ENCODE measurements at regions not wholly inside any gene's neighbourhood (a gene's known extent, or its start where the extent isn't known, plus 50 kb on each side); places are given as distances from the start of the nearest gene placed in this dataset.

DNA sequence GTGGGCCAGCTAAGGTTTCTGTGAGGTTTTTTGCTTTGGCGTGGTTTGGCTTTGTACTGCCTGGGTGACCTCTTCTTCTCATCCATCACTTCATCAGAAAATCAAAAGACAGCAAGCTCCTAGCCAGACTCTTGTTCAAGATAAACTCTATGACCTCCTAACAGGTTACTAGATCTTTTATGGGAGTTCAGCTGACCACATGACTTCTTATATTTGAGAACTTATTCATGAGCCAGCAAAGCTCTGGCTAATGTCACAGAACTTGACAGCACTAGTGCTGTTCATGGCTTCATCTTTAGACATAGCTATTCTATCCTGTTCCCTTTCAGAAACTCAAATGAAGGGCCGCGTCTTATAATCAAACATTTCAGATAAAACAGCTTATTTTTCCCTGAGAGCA, 527.1 kb upstream of the GOLIM4 start:
- DNase-seq (ENCODE audit: low read depth), result no peak
- H3K4me3 ChIP-seq (ENCODE audit: low read depth, low read length), result no peak overlapping the region
- TF ChIP-seq, protein P1, sequence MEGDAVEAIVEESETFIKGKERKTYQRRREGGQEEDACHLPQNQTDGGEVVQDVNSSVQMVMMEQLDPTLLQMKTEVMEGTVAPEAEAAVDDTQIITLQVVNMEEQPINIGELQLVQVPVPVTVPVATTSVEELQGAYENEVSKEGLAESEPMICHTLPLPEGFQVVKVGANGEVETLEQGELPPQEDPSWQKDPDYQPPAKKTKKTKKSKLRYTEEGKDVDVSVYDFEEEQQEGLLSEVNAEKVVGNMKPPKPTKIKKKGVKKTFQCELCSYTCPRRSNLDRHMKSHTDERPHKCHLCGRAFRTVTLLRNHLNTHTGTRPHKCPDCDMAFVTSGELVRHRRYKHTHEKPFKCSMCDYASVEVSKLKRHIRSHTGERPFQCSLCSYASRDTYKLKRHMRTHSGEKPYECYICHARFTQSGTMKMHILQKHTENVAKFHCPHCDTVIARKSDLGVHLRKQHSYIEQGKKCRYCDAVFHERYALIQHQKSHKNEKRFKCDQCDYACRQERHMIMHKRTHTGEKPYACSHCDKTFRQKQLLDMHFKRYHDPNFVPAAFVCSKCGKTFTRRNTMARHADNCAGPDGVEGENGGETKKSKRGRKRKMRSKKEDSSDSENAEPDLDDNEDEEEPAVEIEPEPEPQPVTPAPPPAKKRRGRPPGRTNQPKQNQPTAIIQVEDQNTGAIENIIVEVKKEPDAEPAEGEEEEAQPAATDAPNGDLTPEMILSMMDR (IDR thresholded peaks at IDR 0.05; ENCODE audit: insufficient read depth, low read depth, low read length), result no peak

DNA sequence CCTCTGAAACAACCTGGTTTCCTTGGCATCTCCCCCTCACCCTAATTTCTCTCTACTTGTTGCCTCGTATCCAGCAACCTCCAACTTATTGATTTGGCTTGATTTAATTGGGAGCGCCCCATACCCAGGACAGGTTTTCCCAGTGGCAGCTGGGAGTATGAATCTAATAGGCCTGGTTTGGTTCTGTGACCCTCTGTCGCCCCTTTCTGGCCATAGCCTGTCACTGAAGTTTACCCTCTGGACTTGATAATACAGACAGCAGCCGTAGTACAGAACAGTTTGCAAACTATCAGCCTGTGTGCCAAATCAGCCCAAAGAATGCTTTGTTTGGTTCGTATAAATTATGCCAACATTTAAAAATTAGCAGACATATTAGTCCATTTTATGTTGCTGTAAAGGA, 525.1 kb upstream of the GOLIM4 start:
- TF ChIP-seq, protein P1 (IDR thresholded peaks at IDR 0.05; ENCODE audit: insufficient read depth, low read depth, low read length), result peak; percentile 37
- H3K4me3 ChIP-seq (ENCODE audit: low read depth, low read length), result no peak overlapping the region
- peak; percentile 4 for DNase-seq (ENCODE audit: low read depth)

DNA sequence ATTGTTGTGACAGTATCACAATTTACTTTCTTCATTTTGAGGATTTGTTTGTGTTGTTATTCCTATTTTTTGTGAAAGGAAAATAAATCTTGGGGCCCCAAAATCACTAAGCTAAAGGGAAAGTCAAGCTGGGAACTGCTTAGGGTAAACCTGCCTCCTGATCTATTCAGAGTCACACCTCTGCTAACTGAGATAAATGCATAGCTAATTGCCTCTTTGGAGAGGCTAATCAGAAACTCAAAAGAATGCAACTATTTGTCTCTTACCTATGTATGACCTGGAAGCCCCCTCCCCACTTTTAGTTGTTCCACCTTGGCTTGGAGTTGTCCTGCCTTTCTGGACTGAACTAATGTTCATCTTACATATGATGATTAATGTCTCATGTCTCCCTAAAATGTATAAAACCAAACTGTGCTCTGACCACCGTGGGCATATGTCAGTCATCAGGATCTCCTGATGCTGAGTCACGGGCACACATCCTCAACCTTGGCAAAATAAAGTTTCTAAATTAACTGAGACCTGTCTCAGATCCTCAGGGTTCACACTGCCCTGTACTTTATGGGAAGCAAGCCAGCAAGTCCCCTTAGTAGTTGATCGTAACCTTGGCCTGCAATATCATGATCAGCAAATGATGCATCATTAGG, 523.2 kb upstream of the GOLIM4 start:
- no peak for DNase-seq (ENCODE audit: low read depth)
- no peak overlapping the region for H3K4me3 ChIP-seq (ENCODE audit: low read depth, low read length)
- TF ChIP-seq, protein P1 (IDR thresholded peaks at IDR 0.05; ENCODE audit: insufficient read depth, low read depth, low read length), result no peak

DNA sequence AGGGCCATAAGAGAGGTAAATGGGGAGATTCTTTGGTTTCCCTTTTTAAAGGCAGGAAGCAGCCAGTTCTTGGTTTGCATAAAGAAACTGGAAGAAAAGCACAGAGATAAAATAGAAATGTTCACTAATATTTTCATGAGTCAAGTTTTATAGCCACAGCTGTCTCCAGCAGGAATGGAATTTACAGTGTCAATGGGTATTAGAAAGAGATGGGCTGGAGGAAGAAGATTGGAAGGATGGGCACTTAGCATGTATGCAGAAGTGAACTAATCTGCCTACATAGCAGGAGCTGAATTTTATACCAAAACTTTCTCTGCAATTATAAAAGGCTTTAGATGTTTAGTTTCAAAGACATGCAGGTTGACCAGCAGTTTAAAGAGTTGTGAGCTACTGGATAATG, 521.9 kb upstream of the GOLIM4 start:
- H3K4me3 ChIP-seq (ENCODE audit: low read depth, low read length), result no peak overlapping the region
- TF ChIP-seq, protein P1 (IDR thresholded peaks at IDR 0.05; ENCODE audit: insufficient read depth, low read depth, low read length), result no peak
- DNase-seq (ENCODE audit: low read depth), result no peak

DNA sequence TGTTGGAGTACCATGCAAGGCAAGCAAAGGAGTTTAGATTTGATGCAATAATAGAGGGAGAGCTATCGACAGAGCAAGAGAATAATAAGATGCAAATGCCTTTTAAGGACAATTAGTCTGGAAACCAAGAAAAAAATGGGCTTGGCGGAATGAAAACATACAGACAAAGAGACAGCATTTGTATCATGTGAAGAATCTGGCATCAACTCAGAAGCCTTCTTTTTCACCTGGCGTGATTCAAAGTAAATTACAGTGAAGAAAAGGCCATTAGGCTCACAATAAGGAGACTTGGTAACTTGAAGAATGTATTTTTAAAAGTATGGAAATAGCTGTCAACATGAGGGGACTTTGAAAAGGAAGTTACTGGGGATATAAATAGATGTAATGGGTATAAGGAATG, 521.2 kb upstream of the GOLIM4 start:
- TF ChIP-seq, protein P1 (IDR thresholded peaks at IDR 0.05; ENCODE audit: insufficient read depth, low read depth, low read length), result no peak
- no peak for DNase-seq (ENCODE audit: low read depth)
- H3K4me3 ChIP-seq (ENCODE audit: low read depth, low read length), result no peak overlapping the region

DNA sequence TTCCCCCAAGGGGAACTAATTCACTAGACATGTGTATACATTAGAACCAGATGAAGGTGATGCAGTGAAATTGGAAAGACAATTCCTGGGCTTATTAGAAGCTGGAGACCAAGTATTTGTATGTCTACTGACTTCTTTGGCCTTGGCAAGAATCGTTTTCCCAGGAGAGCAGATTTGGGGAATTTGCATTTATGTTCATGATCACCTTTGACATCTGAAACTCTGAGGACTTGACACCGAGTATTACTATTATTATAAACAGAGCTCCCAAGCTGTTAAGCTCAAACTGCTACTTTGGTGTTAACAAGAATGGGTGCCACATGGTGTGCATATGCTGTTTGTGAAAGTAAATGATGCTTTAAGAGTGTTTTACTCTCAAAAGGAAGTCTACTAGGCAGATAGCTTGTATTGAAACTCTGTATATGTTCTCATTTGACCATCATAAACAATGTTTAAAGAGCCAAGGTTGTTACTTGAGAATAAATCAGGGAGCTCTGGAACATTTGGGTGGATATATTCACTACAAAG, 519.8 kb upstream of the GOLIM4 start:
- H3K4me3 ChIP-seq (ENCODE audit: low read depth, low read length), result no peak overlapping the region
- no peak for DNase-seq (ENCODE audit: low read depth)
- TF ChIP-seq, protein P1 (IDR thresholded peaks at IDR 0.05; ENCODE audit: insufficient read depth, low read depth, low read length), result no peak

DNA sequence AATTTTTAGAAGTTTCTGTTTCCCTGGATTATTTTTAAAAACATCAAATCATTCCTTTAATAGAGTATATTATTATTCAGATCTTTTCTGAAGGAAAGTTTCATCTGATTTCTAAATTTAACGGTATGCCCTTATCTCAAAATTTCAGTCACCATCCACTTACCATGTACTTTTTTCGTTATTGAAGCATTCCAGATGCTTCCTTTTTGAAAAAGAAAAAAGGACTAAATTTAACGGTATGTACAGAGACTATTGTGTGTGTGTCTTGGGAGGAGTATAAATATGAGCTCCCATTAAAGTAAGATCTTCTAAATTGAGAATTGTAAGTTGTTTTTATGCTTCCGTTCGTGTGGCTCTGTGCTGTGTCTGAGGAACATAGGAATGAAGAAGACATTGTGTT, 517.4 kb upstream of the GOLIM4 start:
- DNase-seq (ENCODE audit: low read depth), result no peak
- TF ChIP-seq, protein P1 (IDR thresholded peaks at IDR 0.05; ENCODE audit: insufficient read depth, low read depth, low read length), result no peak
- no peak overlapping the region for H3K4me3 ChIP-seq (ENCODE audit: low read depth, low read length)

Measured in fibroblast of villous mesenchyme (primary cell).